HCT116 (cell line): ENCODE measurements at regions not wholly inside any gene's neighbourhood (a gene's known extent, or its start where the extent isn't known, plus 50 kb on each side); places are given as distances from the start of the nearest gene placed in this dataset.

Source experiments
- ATAC-seq: fragments of 200-7000 bp; cut with Tn5 transposase; 2 replicates; pipeline ENCODE4 v1.9.1; 2020; ENCODE audit warnings: mild to moderate bottlenecking, moderate library complexity
- BruUV-seq: library from RNA; stranded (reverse); fragments of 400-500 nt; replicated peaks from 2 replicates; lab custom pipeline; 2021; lab: Mats Ljungman, UMichigan
- CTCF ChIA-PET: fragments of 300-600 bp; sonication (Branson Sonifier 250); formaldehyde crosslinking; loops from one replicate; lab custom pipeline; 2021; ENCODE audit warnings: antibody characterized with exemption; lab: Charles Lee
- POLR2A ChIA-PET: fragments of 300-600, 350-600 bp; sonication (Branson Sonifier 250); formaldehyde crosslinking; loops from one replicate; lab custom pipeline; 2021; ENCODE audit warnings: antibody characterized with exemption; lab: Charles Lee
- RAD21 ChIA-PET, 2 experiments: fragments of 300-600 bp; sonication (Branson Sonifier 250); formaldehyde crosslinking; loops; one replicate each; lab custom pipeline; 2023; ENCODE audit warnings: low total read pairs in 2 of 2; ENCODE audit not compliant: uncharacterized antibody in 2 of 2, unreplicated experiment in 2 of 2, low non-redundant PET in 1 of 2; lab: Charles Lee
- DNase-seq: peaks from one replicate; pipeline ENCODE4 v3.0.0-alpha.2; 2010; ENCODE audit warnings: low read depth, low spot score
- H2AFZ ChIP-seq: fragments of 200-600 bp; shearing (Covaris generic), sonication (generic); 2 replicates; pipeline ENCODE4 v1.6.1; 2017; ENCODE audit warnings: low read depth, mixed run types, mixed read lengths, antibody characterized with exemption, low read length; ENCODE audit not compliant: poor library complexity, severe bottlenecking
- H3K27ac ChIP-seq: 2 replicates; pipeline ENCODE4 v1.5.1; 2012; ENCODE audit warnings: low read depth, low read length
- H3K27me3 ChIP-seq: fragments of 200-600 bp; sonication (generic); 2 replicates; pipeline ENCODE4 v1.6.1; 2016; ENCODE audit warnings: mixed run types, low read length, mixed read lengths; ENCODE audit not compliant: insufficient read depth
- H3K36me3 ChIP-seq, 2 experiments: fragments of 200-500 bp in 1 of 2; fragments of 200-600 bp in 1 of 2; sonication (Bioruptor generic) in 1 of 2; sonication (generic) in 1 of 2; 2 replicates each; pipeline versions ENCODE4 v1.5.1 to v1.6.1; 2014 to 2016; ENCODE audit warnings: low read length in 2 of 2, inconsistent platforms in 1 of 2, mixed read lengths in 1 of 2, mixed run types in 1 of 2; ENCODE audit not compliant: insufficient read depth in 2 of 2, control insufficient read depth in 1 of 2
- H3K4me1 ChIP-seq, 2 experiments: fragments of 200-600 bp in 1 of 2; sonication (generic) in 1 of 2; 2 replicates each; pipeline versions ENCODE4 v1.5.1 to v1.6.1; 2012 to 2017; ENCODE audit warnings: low read length in 2 of 2, inconsistent platforms in 1 of 2, mild to moderate bottlenecking in 1 of 2, mixed read lengths in 1 of 2, mixed run types in 1 of 2, moderate library complexity in 1 of 2; ENCODE audit not compliant: insufficient read depth in 2 of 2, control insufficient read depth in 1 of 2
- H3K4me2 ChIP-seq: fragments of 200-600 bp; sonication (generic); 2 replicates; pipeline ENCODE4 v1.6.1; 2017; ENCODE audit warnings: mixed run types, low read length, mixed read lengths
- H3K4me3 ChIP-seq, 2 experiments: fragments of 200-600 bp in 1 of 2; sonication (generic) in 1 of 2; replicated peaks in 1 of 2; 2 replicates each; pipeline ENCODE4 v1.5.1; 2011 to 2016; ENCODE audit warnings: low read length in 2 of 2, control low read depth in 1 of 2, low read depth in 1 of 2, mild to moderate bottlenecking in 1 of 2, mixed read lengths in 1 of 2, mixed run types in 1 of 2
- H3K79me2 ChIP-seq: fragments of 200-600 bp; sonication (generic); 2 replicates; pipeline ENCODE4 v1.6.1; 2017; ENCODE audit warnings: mild to moderate bottlenecking, mixed run types, low read length, moderate library complexity, mixed read lengths; ENCODE audit not compliant: insufficient read depth
- H3K9ac ChIP-seq: fragments of 200-600 bp; sonication (generic); 2 replicates; pipeline ENCODE4 v1.6.1; 2016; ENCODE audit warnings: low read length, mixed read lengths
- H3K9me2 ChIP-seq: fragments of 200-600 bp; sonication (generic), shearing (Covaris generic); 2 replicates; pipeline ENCODE4 v1.6.1; 2017; ENCODE audit warnings: mixed run types, mild to moderate bottlenecking, moderate library complexity; ENCODE audit not compliant: insufficient read depth
- H3K9me3 ChIP-seq, 2 experiments: fragments of 200-500 bp in 1 of 2; fragments of 200-600 bp in 1 of 2; sonication (Bioruptor generic) in 1 of 2; sonication (generic) in 1 of 2; 2 replicates each; pipeline ENCODE4 v1.6.1; 2014 to 2017; ENCODE audit warnings: low read length in 2 of 2, mixed read lengths in 2 of 2, inconsistent platforms in 1 of 2, low read depth in 1 of 2, mild to moderate bottlenecking in 1 of 2, mixed run types in 1 of 2, moderate library complexity in 1 of 2; ENCODE audit not compliant: control insufficient read depth in 1 of 2, insufficient read depth in 1 of 2
- H4K20me1 ChIP-seq: fragments of 200-600 bp; sonication (generic), shearing (Covaris generic); 2 replicates; pipeline ENCODE4 v1.6.1; 2017; ENCODE audit warnings: mixed run types, mild to moderate bottlenecking, moderate library complexity; ENCODE audit not compliant: insufficient read depth
- CBX3 ChIP-seq: IDR thresholded peaks from 2 replicates; pipeline ENCODE4 v1.6.1; 2012; ENCODE audit warnings: low read depth
- CTCF ChIP-seq, 3 experiments: fragments of 200-600 bp in 1 of 3; sonication (generic) in 1 of 3; IDR thresholded peaks in 2 of 3; conservative IDR thresholded peaks in 1 of 3; 2 replicates each; pipeline ENCODE4 v1.5.1; 2012 to 2017; ENCODE audit warnings: low read depth in 2 of 3, low read length in 2 of 3, antibody characterized with exemption in 1 of 3, borderline replicate concordance in 1 of 3, control low read depth in 1 of 3, mild to moderate bottlenecking in 1 of 3, mixed read lengths in 1 of 3, mixed run types in 1 of 3, moderate library complexity in 1 of 3; ENCODE audit not compliant: insufficient read depth in 1 of 3
- EGR1 ChIP-seq: IDR thresholded peaks from 2 replicates; pipeline ENCODE4 v1.6.1; 2012; ENCODE audit warnings: low read depth
- EZH2 ChIP-seq: fragments of 200-600 bp; sonication (generic); IDR thresholded peaks from 2 replicates; pipeline ENCODE4 v1.6.1; 2017; ENCODE audit warnings: antibody characterized with exemption, mixed run types
- JUND ChIP-seq: IDR thresholded peaks from 2 replicates; pipeline ENCODE4 v1.6.1; 2012
- POLR2A ChIP-seq: IDR thresholded peaks from 2 replicates; pipeline ENCODE4 v1.7.0; 2011; ENCODE audit warnings: borderline replicate concordance; ENCODE audit not compliant: insufficient read depth, insufficient read length; ENCODE audit errors: extremely low read depth
- RAD21 ChIP-seq: IDR thresholded peaks from 2 replicates; pipeline ENCODE4 v1.6.1; 2012; ENCODE audit warnings: low read depth, mild to moderate bottlenecking
- SIN3A ChIP-seq: IDR thresholded peaks from 2 replicates; pipeline ENCODE4 v1.6.1; 2012; ENCODE audit warnings: low read depth
- SP1 ChIP-seq: IDR thresholded peaks from 2 replicates; pipeline ENCODE4 v1.6.1; 2012; ENCODE audit warnings: low read depth
- TCF7L2 ChIP-seq: IDR thresholded peaks from 2 replicates; pipeline ENCODE4 v1.7.0; 2011; ENCODE audit warnings: borderline replicate concordance, inconsistent platforms; ENCODE audit not compliant: insufficient read depth, insufficient read length; ENCODE audit errors: extremely low read depth
- intact Hi-C: fragments of 100-400 bp; cut with micrococcal nuclease; formaldehyde crosslinking; loops from 2 replicates; pipeline ENCODE4 v1.10.0; 2022
- TF ChIP-seq, protein P1 (sequence below): IDR thresholded peaks from 2 replicates; pipeline ENCODE4 v1.6.1; 2012

DNA sequence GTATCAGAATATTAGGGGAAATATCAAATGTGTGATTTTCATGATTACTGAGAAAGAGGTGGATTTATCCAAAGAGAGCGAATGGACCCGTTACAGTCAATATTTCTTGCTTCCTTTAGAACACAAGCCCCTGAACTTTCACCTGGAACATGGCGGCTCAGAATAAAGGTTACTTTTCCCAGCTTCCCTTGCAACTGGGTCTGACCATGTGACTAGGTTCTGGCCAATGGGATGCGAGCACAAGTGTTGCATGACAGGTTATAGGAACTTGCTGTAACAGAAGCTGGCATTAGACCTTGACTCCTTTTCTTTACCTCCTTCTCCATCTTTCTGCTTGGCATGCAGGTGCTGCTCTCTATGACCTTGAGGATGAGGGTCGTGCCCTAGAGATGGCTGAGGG, 556.1 kb downstream of the TYW1 start:
- RAD21 ChIA-PET: no interaction called here
- ATAC-seq (no peak), DNase-seq (no peak)
- no TSS peak for BruUV-seq
- Histone ChIP-seq H2AFZ (no peak overlapping the region), H4K20me1 (no peaks in the 10 kb centered on the region), H3K9ac (no peak overlapping the region), H3K4me2 (no peak overlapping the region), H3K27me3 (no peaks in the 10 kb centered on the region), H3K27ac (no peak overlapping the region), H3K36me3 (no peaks in the 10 kb centered on the region), H3K9me3 (no peaks in the 10 kb centered on the region), H3K4me3 (no peak overlapping the region), H3K4me1 (no peaks in the 10 kb centered on the region), H3K9me2 (no peaks in the 10 kb centered on the region), H3K79me2 (no peaks in the 10 kb centered on the region)
- intact Hi-C loops: no loop called here
- POLR2A ChIA-PET: no interaction called here
- TF ChIP-seq, protein P1, sequence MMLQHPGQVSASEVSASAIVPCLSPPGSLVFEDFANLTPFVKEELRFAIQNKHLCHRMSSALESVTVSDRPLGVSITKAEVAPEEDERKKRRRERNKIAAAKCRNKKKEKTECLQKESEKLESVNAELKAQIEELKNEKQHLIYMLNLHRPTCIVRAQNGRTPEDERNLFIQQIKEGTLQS: no peak
- TF ChIP-seq EGR1: no peak
- TF ChIP-seq TCF7L2: no peak
- no peak for TF ChIP-seq JUND
- TF ChIP-seq CTCF (IDR thresholded peaks at IDR 0.05 in 2 of 3, conservative IDR thresholded peaks at IDR 0.05 in 1 of 3; ENCODE audit: borderline replicate concordance in 1 of 3, insufficient read depth in 1 of 3, low read depth in 2 of 3, low read length in 2 of 3): no peak
- TF ChIP-seq EZH2: no peak
- no peak for TF ChIP-seq CBX3
- CTCF ChIA-PET: no interaction called here

GRCh38 chr7:67553378-67553777, 556.7 kb downstream of the TYW1 start:
- Histone ChIP-seq H3K36me3 (no peaks in the 10 kb centered on the region), H2AFZ (no peak overlapping the region), H3K9me3 (no peaks in the 10 kb centered on the region), H3K9ac (no peak overlapping the region), H3K4me2 (no peak overlapping the region), H4K20me1 (no peaks in the 10 kb centered on the region), H3K9me2 (no peaks in the 10 kb centered on the region), H3K4me3 (no peak overlapping the region), H3K79me2 (no peaks in the 10 kb centered on the region), H3K4me1 (no peaks in the 10 kb centered on the region), H3K27me3 (no peaks in the 10 kb centered on the region), H3K27ac (no peak overlapping the region)
- DNase-seq (no peak), ATAC-seq (no peak)
- ChIA-PET RAD21 (no interaction called here), CTCF (no interaction called here), POLR2A (no interaction called here)
- TF ChIP-seq JUND (no peak), SIN3A (no peak), RAD21 (no peak), POLR2A (no peak), EGR1 (no peak), SP1 (no peak)
- TF ChIP-seq, protein P1: no peak
- no TSS peak for BruUV-seq
- intact Hi-C loops: no loop called here
